PC-3 (cell line): ENCODE measurements at regions not wholly inside any gene's neighbourhood (a gene's known extent, or its start where the extent isn't known, plus 50 kb on each side); places are given as distances from the start of the nearest gene placed in this dataset.
"Not testable (repeated sequence)": the region's sequence is repeated elsewhere in the genome, so short reads cannot be mapped to it uniquely, and the experiment has no call there.

Experiments used
- ATAC-seq: fragments of 200-7000 bp; cut with Tn5 transposase; 2 replicates; pipeline ENCODE4 v1.9.1; 2020; ENCODE audit warnings: mild to moderate bottlenecking, moderate library complexity
- BruUV-seq: library from RNA; stranded (reverse); fragments of 400-500 nt; replicated peaks from 2 replicates; lab custom pipeline; 2021; lab: Mats Ljungman, UMichigan
- CTCF ChIA-PET: fragments of 300-600 bp; sonication (Branson Sonifier 250); formaldehyde crosslinking; loops from one replicate; lab custom pipeline; 2022; ENCODE audit warnings: antibody characterized with exemption; lab: Charles Lee
- POLR2A ChIA-PET: fragments of 300-600 bp; sonication (Branson Sonifier 250); formaldehyde crosslinking; loops from one replicate; lab custom pipeline; 2022; ENCODE audit warnings: antibody characterized with exemption; ENCODE audit not compliant: unreplicated experiment; lab: Charles Lee
- DNase-seq: peaks from one replicate; pipeline ENCODE4 v3.0.0-alpha.2; 2015
- H2AFZ ChIP-seq: fragments of 300-600 bp; sonication (generic); 2 replicates; pipeline ENCODE4 v1.6.0; 2016; ENCODE audit warnings: antibody characterized with exemption, low read length
- H3F3A ChIP-seq: fragments of 300-600 bp; sonication (generic); one replicate; pipeline ENCODE4 v1.6.0; 2017; ENCODE audit warnings: antibody characterized with exemption, low read length, control low read depth, mild to moderate bottlenecking; ENCODE audit not compliant: unreplicated experiment
- H3K27ac ChIP-seq: fragments of 300-600 bp; sonication (generic); 2 replicates; pipeline ENCODE4 v1.5.1; 2016; ENCODE audit warnings: mild to moderate bottlenecking, low read length
- H3K27me3 ChIP-seq: fragments of 300-600 bp; sonication (generic); 2 replicates; pipeline ENCODE4 v1.6.1; 2016; ENCODE audit warnings: low read length, mixed read lengths
- H3K36me3 ChIP-seq: fragments of 300-600 bp; sonication (generic); 2 replicates; pipeline ENCODE4 v1.6.1; 2016; ENCODE audit warnings: low read depth, mixed run types, low read length, mixed read lengths
- H3K4me1 ChIP-seq: fragments of 300-600 bp; sonication (generic); 2 replicates; pipeline ENCODE4 v1.5.1; 2016; ENCODE audit warnings: low read length; ENCODE audit not compliant: insufficient read depth
- H3K4me2 ChIP-seq: fragments of 300-600 bp; sonication (generic); 2 replicates; pipeline ENCODE4 v1.6.0; 2016; ENCODE audit warnings: low read length
- H3K4me3 ChIP-seq: fragments of 300-600 bp; sonication (generic); 2 replicates; pipeline ENCODE4 v1.5.1; 2016; ENCODE audit warnings: mild to moderate bottlenecking, low read length, mixed read lengths
- H3K79me2 ChIP-seq: fragments of 300-600 bp; sonication (generic); 2 replicates; pipeline ENCODE4 v1.6.1; 2017; ENCODE audit warnings: low read length, mixed read lengths
- H3K9ac ChIP-seq: fragments of 300-600 bp; sonication (generic); 2 replicates; pipeline ENCODE4 v1.6.0; 2016; ENCODE audit warnings: mild to moderate bottlenecking, low read length
- H3K9me2 ChIP-seq: fragments of 300-600 bp; sonication (generic); replicated peaks from 2 replicates; pipeline ENCODE4 v1.6.1; 2016; ENCODE audit warnings: mixed run types, low read length, mixed read lengths
- H3K9me3 ChIP-seq: fragments of 300-600 bp; sonication (generic); 2 replicates; pipeline ENCODE4 v1.6.1; 2016; ENCODE audit warnings: low read length, mixed read lengths
- H4K20me1 ChIP-seq: fragments of 300-600 bp; sonication (generic); 2 replicates; pipeline ENCODE4 v1.6.1; 2016; ENCODE audit warnings: low read length, mixed read lengths
- CTCF ChIP-seq: fragments of 300-600 bp; sonication (generic); conservative IDR thresholded peaks from 2 replicates; pipeline ENCODE4 v1.5.1; 2017; ENCODE audit warnings: antibody characterized with exemption, low read depth, mild to moderate bottlenecking, low read length
- EZH2 ChIP-seq: fragments of 300-600 bp; sonication (generic); IDR thresholded peaks from one replicate; pipeline ENCODE4 v1.6.1; 2017; ENCODE audit warnings: antibody characterized with exemption, mild to moderate bottlenecking, low read length; ENCODE audit not compliant: unreplicated experiment
- EZH2phosphoT487 ChIP-seq: fragments of 300-600 bp; sonication (generic); IDR thresholded peaks from 2 replicates; pipeline ENCODE4 v1.6.1; 2018; ENCODE audit warnings: mild to moderate bottlenecking, antibody characterized with exemption, low read length, borderline replicate concordance
- intact Hi-C: fragments of 100-400 bp; cut with micrococcal nuclease; formaldehyde crosslinking; loops from 2 replicates; pipeline ENCODE4 v1.9.0; 2023

- ATAC-seq (no peak), DNase-seq (no peak)
- Histone ChIP-seq H3K27me3 (peaks cover 32% of the 10 kb centered on the region), H3K4me2 (no peak overlapping the region), H3K9me2 (no peaks in the 10 kb centered on the region), H4K20me1 (no peaks in the 10 kb centered on the region), H3K4me3 (no peak overlapping the region), H3K36me3 (no peaks in the 10 kb centered on the region), H3K27ac (no peak overlapping the region), H3K9ac (no peak overlapping the region), H2AFZ (no peak overlapping the region), H3K4me1 (no peaks in the 10 kb centered on the region), H3F3A (no peaks in the 10 kb centered on the region), H3K9me3 (no peaks in the 10 kb centered on the region), H3K79me2 (no peaks in the 10 kb centered on the region)
- POLR2A ChIA-PET = no interaction called here
- no TSS peak for BruUV-seq
- CTCF ChIA-PET = no interaction called here
- intact Hi-C loops = no loop called here
- TF ChIP-seq EZH2 (no peak), CTCF (no peak), EZH2phosphoT487 (no peak)
Measured at GRCh38 chr22:22820626-22821025, 67.0 kb upstream of the IGLL5 start.

- no peaks in the 10 kb centered on the region for H3K36me3 ChIP-seq
- TF ChIP-seq EZH2phosphoT487 (no peak), CTCF (no peak), EZH2 (no peak)
Measured at GRCh38 chr22:22821340-22821739, 66.3 kb upstream of the IGLL5 start.

GRCh38 chr22:22822106-22822505, 65.5 kb upstream of the IGLL5 start:
- H3K27me3 ChIP-seq = peaks cover 38% of the 10 kb centered on the region
- no TSS peak for BruUV-seq
- no peak overlapping the region for H3K9ac ChIP-seq
- H3K4me2 ChIP-seq = no peak overlapping the region
- intact Hi-C loops = no loop called here
- ATAC-seq (no peak), DNase-seq (no peak)
- H3K9me3 ChIP-seq = no peaks in the 10 kb centered on the region
- H3F3A ChIP-seq = no peaks in the 10 kb centered on the region
- H3K27ac ChIP-seq = no peak overlapping the region
- no peaks in the 10 kb centered on the region for H3K79me2 ChIP-seq
- H3K36me3 ChIP-seq = no peaks in the 10 kb centered on the region
- H2AFZ ChIP-seq = no peak overlapping the region
- TF ChIP-seq EZH2 (no peak), EZH2phosphoT487 (no peak), CTCF (no peak)
- H3K9me2 ChIP-seq = no peaks in the 10 kb centered on the region
- CTCF ChIA-PET = no interaction called here
- no peaks in the 10 kb centered on the region for H3K4me1 ChIP-seq
- POLR2A ChIA-PET = no interaction called here
- H3K4me3 ChIP-seq = no peak overlapping the region
- H4K20me1 ChIP-seq = no peaks in the 10 kb centered on the region

More at GRCh38 chr22:22821340-22821739, 66.3 kb upstream of the IGLL5 start:
- Histone ChIP-seq H3K4me1 (no peaks in the 10 kb centered on the region), H3K27me3 (peaks cover 31% of the 10 kb centered on the region), H2AFZ (no peak overlapping the region), H3K9me3 (no peaks in the 10 kb centered on the region), H3K4me3 (no peak overlapping the region), H3K79me2 (no peaks in the 10 kb centered on the region), H3K9ac (no peak overlapping the region), H3K4me2 (no peak overlapping the region), H3F3A (no peaks in the 10 kb centered on the region), H3K9me2 (no peaks in the 10 kb centered on the region), H3K27ac (no peak overlapping the region), H4K20me1 (no peaks in the 10 kb centered on the region)
- CTCF ChIA-PET = no interaction called here
- intact Hi-C loops = no loop called here
- no peak for DNase-seq
- no peak for ATAC-seq
- BruUV-seq = no TSS peak
- POLR2A ChIA-PET = no interaction called here

- H3F3A ChIP-seq, CTCF ChIA-PET, intact Hi-C loops, H3K4me3 ChIP-seq, H3K36me3 ChIP-seq, BruUV-seq, POLR2A ChIA-PET, H3K9me2 ChIP-seq, ATAC-seq, DNase-seq, H2AFZ ChIP-seq, H3K4me1 ChIP-seq, H3K9me3 ChIP-seq, H3K27ac ChIP-seq, H4K20me1 ChIP-seq, H3K9ac ChIP-seq, H3K4me2 ChIP-seq, H3K79me2 ChIP-seq: not testable (repeated sequence)
- H3K27me3 ChIP-seq = peaks cover 42% of the 10 kb centered on the region
Measured at GRCh38 chr22:22822553-22822952, 65.1 kb upstream of the IGLL5 start.
